Fibroblast of lung (primary cell): ENCODE measurements at regions not wholly inside any gene's neighbourhood (a gene's known extent, or its start where the extent isn't known, plus 50 kb on each side); places are given as distances from the start of the nearest gene placed in this dataset.

ENCODE experiments used
- DNase-seq, 2 donors: peaks; one replicate each; pipeline versions ENCODE4 v3.0.0 to v3.0.0-alpha.2; 2010; ENCODE audit warnings: low read depth in 2 of 2
- H2AFZ ChIP-seq: 2 replicates; pipeline ENCODE4 v1.5.1; 2012; ENCODE audit warnings: low read length, control low read depth, inconsistent platforms
- H3K27ac ChIP-seq: 2 replicates; pipeline ENCODE4 v1.5.1; 2011; ENCODE audit warnings: low read length, control low read depth; ENCODE audit not compliant: insufficient read depth
- H3K27me3 ChIP-seq: 2 replicates; pipeline ENCODE4 v1.5.1; 2011; ENCODE audit warnings: mild to moderate bottlenecking, low read length; ENCODE audit not compliant: control insufficient read depth, insufficient read depth
- H3K36me3 ChIP-seq: 2 replicates; pipeline ENCODE4 v1.5.1; 2011; ENCODE audit warnings: low read length; ENCODE audit not compliant: control insufficient read depth, insufficient read depth
- H3K4me1 ChIP-seq: 2 replicates; pipeline ENCODE4 v1.5.1; 2011; ENCODE audit warnings: low read length; ENCODE audit not compliant: control insufficient read depth, insufficient read depth; ENCODE audit errors: extremely low read depth
- H3K4me2 ChIP-seq: 2 replicates; pipeline ENCODE4 v1.5.1; 2011; ENCODE audit warnings: low read length, control low read depth; ENCODE audit not compliant: insufficient read depth; ENCODE audit errors: extremely low read depth
- H3K4me3 ChIP-seq, 4 experiments: fragments of 200-600 bp in 1 of 4; sonication (generic) in 1 of 4; replicated peaks in 1 of 4; 2 replicates each; pipeline ENCODE4 v1.5.1; 2011 to 2016; ENCODE audit warnings: low read length in 4 of 4, low read depth in 3 of 4, mild to moderate bottlenecking in 3 of 4, control low read depth in 2 of 4, inconsistent platforms in 1 of 4, mixed read lengths in 1 of 4; ENCODE audit not compliant: insufficient read depth in 1 of 4; ENCODE audit errors: control extremely low read depth in 1 of 4
- H3K79me2 ChIP-seq: 2 replicates; pipeline ENCODE4 v1.5.1; 2012; ENCODE audit warnings: mild to moderate bottlenecking, low read length, inconsistent platforms; ENCODE audit not compliant: control insufficient read depth, insufficient read depth
- H3K9ac ChIP-seq: 2 replicates; pipeline ENCODE4 v1.5.1; 2011; ENCODE audit warnings: mild to moderate bottlenecking, low read length, control low read depth; ENCODE audit not compliant: insufficient read depth
- H3K9me3 ChIP-seq: 2 replicates; pipeline ENCODE4 v1.5.1; 2012; ENCODE audit warnings: low read depth, low read length; ENCODE audit not compliant: control insufficient read depth, insufficient read depth
- H4K20me1 ChIP-seq: 2 replicates; pipeline ENCODE4 v1.5.1; 2011; ENCODE audit warnings: low read length; ENCODE audit not compliant: control insufficient read depth, insufficient read depth; ENCODE audit errors: extremely low read depth
- CTCF ChIP-seq, 2 donors: IDR thresholded peaks in 1 of 2; conservative IDR thresholded peaks in 1 of 2; 1 replicate in 1 of 2; 2 replicates in 1 of 2; pipeline ENCODE4 v1.5.1; 2011 to 2012; ENCODE audit warnings: low read length in 2 of 2, control low read depth in 1 of 2, inconsistent platforms in 1 of 2, low read depth in 1 of 2, mild to moderate bottlenecking in 1 of 2
- EZH2 ChIP-seq: IDR thresholded peaks from 2 replicates; pipeline ENCODE4 v1.5.1; 2012; ENCODE audit warnings: low read length, control low read depth, mild to moderate bottlenecking; ENCODE audit errors: missing control alignments

GRCh38 chr11:39804271-39804670 is 1655.2 kb downstream of the LRRC4C start:
- Histone ChIP-seq H3K27ac (no peak overlapping the region), H3K4me3 (no peak overlapping the region), H4K20me1 (no peaks in the 10 kb centered on the region), H3K79me2 (no peaks in the 10 kb centered on the region), H2AFZ (no peak overlapping the region), H3K4me1 (no peaks in the 10 kb centered on the region), H3K9me3 (no peaks in the 10 kb centered on the region), H3K9ac (no peak overlapping the region), H3K27me3 (no peaks in the 10 kb centered on the region), H3K4me2 (no peak overlapping the region), H3K36me3 (no peaks in the 10 kb centered on the region)
- TF ChIP-seq CTCF (conservative IDR thresholded peaks at IDR 0.05 in 1 of 2, IDR thresholded peaks at IDR 0.05 in 1 of 2; ENCODE audit: low read depth in 1 of 2, low read length in 2 of 2) (no peak), EZH2 (no peak)
- no peak for DNase-seq

- H3K9ac ChIP-seq = no peak overlapping the region
- H3K27ac ChIP-seq = no peak overlapping the region
- H2AFZ ChIP-seq = no peak overlapping the region
- H3K9me3 ChIP-seq = no peaks in the 10 kb centered on the region
- no peaks in the 10 kb centered on the region for H4K20me1 ChIP-seq
- no peak overlapping the region for H3K4me2 ChIP-seq
- no peaks in the 10 kb centered on the region for H3K79me2 ChIP-seq
- no peaks in the 10 kb centered on the region for H3K36me3 ChIP-seq
- no peaks in the 10 kb centered on the region for H3K4me1 ChIP-seq
- H3K4me3 ChIP-seq = no peak overlapping the region
- no peaks in the 10 kb centered on the region for H3K27me3 ChIP-seq
- DNase-seq = no peak
- TF ChIP-seq CTCF (conservative IDR thresholded peaks at IDR 0.05 in 1 of 2, IDR thresholded peaks at IDR 0.05 in 1 of 2; ENCODE audit: low read depth in 1 of 2, low read length in 2 of 2) = no peak
- no peak for TF ChIP-seq EZH2
Measured at GRCh38 chr11:39786682-39787081, 1672.8 kb downstream of the LRRC4C start.

GRCh38 chr11:39786281-39786680 is 1673.2 kb downstream of the LRRC4C start:
- no peaks in the 10 kb centered on the region for H3K9me3 ChIP-seq
- H3K9ac ChIP-seq = no peak overlapping the region
- DNase-seq = no peak
- H3K79me2 ChIP-seq = no peaks in the 10 kb centered on the region
- no peaks in the 10 kb centered on the region for H4K20me1 ChIP-seq
- TF ChIP-seq EZH2 (no peak), CTCF (conservative IDR thresholded peaks at IDR 0.05 in 1 of 2, IDR thresholded peaks at IDR 0.05 in 1 of 2; ENCODE audit: low read depth in 1 of 2, low read length in 2 of 2) (no peak)
- H3K36me3 ChIP-seq = no peaks in the 10 kb centered on the region
- H2AFZ ChIP-seq = no peak overlapping the region
- H3K27ac ChIP-seq = no peak overlapping the region
- H3K4me2 ChIP-seq = no peak overlapping the region
- no peak overlapping the region for H3K4me3 ChIP-seq
- no peaks in the 10 kb centered on the region for H3K27me3 ChIP-seq
- H3K4me1 ChIP-seq = no peaks in the 10 kb centered on the region
